H1 (cell line): ENCODE measurements at regions not wholly inside any gene's neighbourhood (a gene's known extent, or its start where the extent isn't known, plus 50 kb on each side); places are given as distances from the start of the nearest gene placed in this dataset.
A peak's percentile ranks its signal among the peaks of the same experiment; 100 is the strongest.

Experiments used
- CTCF ChIA-PET: fragments of 300-600 bp; sonication (Branson Sonifier 250); formaldehyde crosslinking; loops from one replicate; lab custom pipeline; 2021; ENCODE audit not compliant: partially characterized antibody; lab: Charles Lee
- POLR2A ChIA-PET: fragments of 300-600 bp; sonication (Branson Sonifier 250); formaldehyde crosslinking; loops from one replicate; lab custom pipeline; 2021; ENCODE audit warnings: inconsistent platforms; ENCODE audit not compliant: partially characterized antibody; lab: Charles Lee
- DNase-seq, 2 experiments: peaks; one replicate each; pipeline versions ENCODE4 v3.0.0 to v3.0.0-alpha.2; 2010 to 2022; ENCODE audit warnings: low spot score in 2 of 2, low read depth in 1 of 2, mixed read lengths in 1 of 2
- FAIRE-seq: peaks from 2 replicates; lab custom pipeline; 2011; peaks lifted over from hg19 to GRCh38; lab: Jason Lieb, UNC
- H2AFZ ChIP-seq: 2 replicates; pipeline ENCODE4 v1.8.1; 2012; ENCODE audit warnings: low read length, inconsistent platforms
- H2AK5ac ChIP-seq: 2 replicates; pipeline ENCODE4 v1.6.1; 2013; ENCODE audit warnings: low read depth, low read length
- H2BK120ac ChIP-seq: replicated peaks from 2 replicates; pipeline ENCODE3; 2013; ENCODE audit warnings: low read depth, low read length, inconsistent platforms
- H2BK12ac ChIP-seq: 2 replicates; pipeline ENCODE4 v1.6.1; 2013; ENCODE audit warnings: low read depth, low read length
- H2BK15ac ChIP-seq: 2 replicates; pipeline ENCODE4 v1.6.1; 2013; ENCODE audit warnings: low read length
- H2BK20ac ChIP-seq: 2 replicates; pipeline ENCODE4 v1.6.1; 2013; ENCODE audit warnings: low read length
- H2BK5ac ChIP-seq: 2 replicates; pipeline ENCODE4 v1.6.1; 2013; ENCODE audit warnings: low read depth, low read length
- H3K14ac ChIP-seq: 2 replicates; pipeline ENCODE4 v1.6.1; 2013; ENCODE audit warnings: inconsistent platforms; ENCODE audit not compliant: insufficient read length
- H3K18ac ChIP-seq: 2 replicates; pipeline ENCODE4 v1.6.1; 2013; ENCODE audit warnings: low read length; ENCODE audit errors: extremely low read depth
- H3K23ac ChIP-seq: 2 replicates; pipeline ENCODE4 v1.6.1; 2013; ENCODE audit warnings: inconsistent platforms; ENCODE audit not compliant: insufficient read length
- H3K23me2 ChIP-seq: 2 replicates; pipeline ENCODE4 v1.6.1; 2013; ENCODE audit warnings: low read depth, low read length
- H3K27ac ChIP-seq: 2 replicates; pipeline ENCODE4 v1.6.1; 2011; ENCODE audit warnings: low read depth, low read length, inconsistent platforms
- H3K27me3 ChIP-seq, 4 experiments: replicated peaks in 1 of 4; 1 replicate in 1 of 4; 2 replicates in 3 of 4; pipeline versions ENCODE4 v1.6.1 to v1.8.1; 2011 to 2013; ENCODE audit warnings: low read length in 3 of 4, mild to moderate bottlenecking in 3 of 4, inconsistent platforms in 2 of 4, mixed read lengths in 2 of 4, moderate library complexity in 1 of 4; ENCODE audit not compliant: control insufficient read depth in 3 of 4, insufficient read depth in 3 of 4; ENCODE audit errors: extremely low read depth in 1 of 4
- H3K36me3 ChIP-seq, 4 experiments: 2 replicates each; pipeline versions ENCODE4 v1.6.1 to v1.8.1; 2011 to 2013; ENCODE audit warnings: mild to moderate bottlenecking in 4 of 4, low read length in 3 of 4, moderate library complexity in 2 of 4, control low read depth in 1 of 4, inconsistent platforms in 1 of 4; ENCODE audit not compliant: insufficient read depth in 4 of 4, control insufficient read depth in 2 of 4
- H3K4ac ChIP-seq: replicated peaks from 2 replicates; pipeline ENCODE3; 2013; ENCODE audit warnings: low read length, low read depth, mixed read lengths, inconsistent platforms; ENCODE audit not compliant: insufficient read length
- H3K4me1 ChIP-seq, 4 experiments: replicated peaks in 1 of 4; 1 replicate in 1 of 4; 2 replicates in 3 of 4; pipeline versions ENCODE4 v1.6.1 to v1.8.1; 2011 to 2013; ENCODE audit warnings: low read length in 3 of 4, inconsistent platforms in 2 of 4, mixed read lengths in 1 of 4; ENCODE audit not compliant: insufficient read depth in 4 of 4, control insufficient read depth in 3 of 4
- H3K4me2 ChIP-seq, 2 experiments: 2 replicates each; pipeline versions ENCODE4 v1.6.1 to v1.8.1; 2011 to 2013; ENCODE audit warnings: low read depth in 2 of 2, low read length in 2 of 2, control low read depth in 1 of 2, inconsistent platforms in 1 of 2, mild to moderate bottlenecking in 1 of 2; ENCODE audit not compliant: insufficient read depth in 1 of 2
- H3K4me3 ChIP-seq, 4 experiments: fragments of 200-600, 300-600 bp in 1 of 4; sonication (generic), shearing (Covaris generic), sonication (Bioruptor Twin) in 1 of 4; 2 replicates each; pipeline versions ENCODE4 v1.5.1 to v1.8.1; 2011 to 2016; ENCODE audit warnings: low read length in 4 of 4, low read depth in 3 of 4, control low read depth in 2 of 4, inconsistent platforms in 2 of 4, mild to moderate bottlenecking in 2 of 4, mixed read lengths in 1 of 4, moderate library complexity in 1 of 4; ENCODE audit not compliant: insufficient read depth in 2 of 4; ENCODE audit errors: extremely low read depth in 1 of 4
- H3K56ac ChIP-seq: replicated peaks from 2 replicates; pipeline ENCODE3; 2013; ENCODE audit warnings: low read depth, mild to moderate bottlenecking, mixed read lengths, low read length, inconsistent platforms; ENCODE audit not compliant: insufficient read length
- H3K79me1 ChIP-seq: 2 replicates; pipeline ENCODE4 v1.6.1; 2013; ENCODE audit warnings: low read depth, low read length, control low read depth
- H3K79me2 ChIP-seq, 2 experiments: 2 replicates each; pipeline versions ENCODE4 v1.6.1 to v1.8.1; 2012 to 2013; ENCODE audit warnings: low read length in 2 of 2, mild to moderate bottlenecking in 2 of 2, inconsistent platforms in 1 of 2; ENCODE audit not compliant: insufficient read depth in 2 of 2, control insufficient read depth in 1 of 2
- H3K9ac ChIP-seq, 4 experiments: replicated peaks in 1 of 4; 1 replicate in 1 of 4; 2 replicates in 3 of 4; pipeline versions ENCODE4 v1.6.1 to v1.8.1; 2011 to 2013; ENCODE audit warnings: low read depth in 3 of 4, low read length in 3 of 4, control low read depth in 2 of 4, mild to moderate bottlenecking in 2 of 4, moderate library complexity in 2 of 4, inconsistent platforms in 1 of 4; ENCODE audit errors: extremely low read depth in 1 of 4
- H3K9me3 ChIP-seq, 2 experiments: 2 replicates each; pipeline versions ENCODE4 v1.6.1 to v1.8.1; 2012 to 2013; ENCODE audit warnings: mild to moderate bottlenecking in 2 of 2, moderate library complexity in 2 of 2, control low read depth in 1 of 2, inconsistent platforms in 1 of 2, low read depth in 1 of 2, low read length in 1 of 2, mixed read lengths in 1 of 2; ENCODE audit not compliant: insufficient read depth in 2 of 2
- H4K20me1 ChIP-seq, 2 experiments: replicated peaks in 1 of 2; 2 replicates each; pipeline versions ENCODE3 to v1.8.1; 2011 to 2013; ENCODE audit warnings: inconsistent platforms in 2 of 2, low read length in 2 of 2, mild to moderate bottlenecking in 1 of 2; ENCODE audit not compliant: insufficient read depth in 2 of 2, control insufficient read depth in 1 of 2
- H4K5ac ChIP-seq: 2 replicates; pipeline ENCODE4 v1.6.1; 2013; ENCODE audit warnings: low read length, low read depth, mixed read lengths, inconsistent platforms; ENCODE audit not compliant: insufficient read length
- H4K8ac ChIP-seq: 2 replicates; pipeline ENCODE4 v1.8.0; 2013; ENCODE audit warnings: mild to moderate bottlenecking, moderate library complexity, low read length, inconsistent platforms; ENCODE audit not compliant: insufficient read depth; ENCODE audit errors: extremely low read depth
- H4K91ac ChIP-seq: replicated peaks from 2 replicates; pipeline ENCODE3; 2013; ENCODE audit warnings: low read length, mixed read lengths, inconsistent platforms; ENCODE audit not compliant: insufficient read length
- NRF1 ChIP-seq: IDR thresholded peaks from 2 replicates; pipeline ENCODE4 v1.6.1; 2011; ENCODE audit warnings: mild to moderate bottlenecking, low read depth, low read length, improper control_type of control experiment
- POLR2A ChIP-seq, 2 experiments: IDR thresholded peaks; 1 replicate in 1 of 2; 2 replicates in 1 of 2; pipeline ENCODE4 v1.6.1; 2011; ENCODE audit warnings: low read depth in 2 of 2, low read length in 2 of 2, mild to moderate bottlenecking in 2 of 2; ENCODE audit errors: control extremely low read depth in 1 of 2
- RAD21 ChIP-seq, 2 experiments: IDR thresholded peaks in 1 of 2; conservative IDR thresholded peaks in 1 of 2; 2 replicates each; pipeline ENCODE4 v1.6.1; 2011; ENCODE audit warnings: low read depth in 2 of 2, low read length in 2 of 2, improper control_type of control experiment in 1 of 2, inconsistent platforms in 1 of 2, mild to moderate bottlenecking in 1 of 2, moderate library complexity in 1 of 2
- SIX5 ChIP-seq: IDR thresholded peaks from 2 replicates; pipeline ENCODE4 v1.6.1; 2011; ENCODE audit warnings: mild to moderate bottlenecking, low read depth, low read length
- TAF1 ChIP-seq: IDR thresholded peaks from 2 replicates; pipeline ENCODE4 v1.6.1; 2011; ENCODE audit warnings: mild to moderate bottlenecking, low read depth, low read length
- TEAD4 ChIP-seq: IDR thresholded peaks from 2 replicates; pipeline ENCODE4 v1.6.1; 2012; ENCODE audit warnings: low read depth, low read length, inconsistent platforms, mixed read lengths
- WGBS, 2 experiments: shearing (Covaris generic) in 1 of 2; methylation state at CpG; one replicate each; pipeline versions ENCODE4 v1.1.6 to v1.1.7; 2013 to 2015; ENCODE audit warnings: low lambda C conversion rate in 2 of 2, mixed read lengths in 2 of 2, inconsistent platforms in 1 of 2, low coverage in 1 of 2, missing lambda C conversion rate in 1 of 2; ENCODE audit not compliant: insufficient replicate concordance in 2 of 2, insufficient coverage in 1 of 2, insufficient read length in 1 of 2; ENCODE audit errors: extremely low coverage in 1 of 2, missing lambda C conversion rate in 1 of 2; 5-methylcytosine and 5-hydroxymethylcytosine counted together

- Histone ChIP-seq H2BK12ac (peak overlapping the region; percentile 99), H3K18ac (peak overlapping the region; percentile 15; the same call in 1 of the 2 replicates), H3K56ac (no peak overlapping the region), H4K20me1 (no peaks in the 10 kb centered on the region), H4K91ac (peak overlapping the region; percentile 76), H3K4me2 (peak overlapping the region; percentile 12 to 36), H2BK15ac (peak overlapping the region; percentile 99), H3K9ac (no peak overlapping the region), H4K8ac (no peak overlapping the region), H3K9me3 (no peaks in the 10 kb centered on the region), H3K4me1 (peaks cover 11 to 20% (median 15%) of the 10 kb centered on the region in 4 experiments; a peak in 6 of 7 replicates), H3K27ac (no peak overlapping the region), H3K23ac (no peak overlapping the region), H3K79me1 (no peaks in the 10 kb centered on the region), H2BK5ac (peak overlapping the region; percentile 92; the same call in 1 of the 2 replicates), H2BK20ac (peak overlapping the region; percentile 98), H3K23me2 (no peaks in the 10 kb centered on the region), H2AK5ac (peak overlapping the region; percentile 97; the same call in 1 of the 2 replicates), H4K5ac (no peak overlapping the region), H3K4me3 (no peak overlapping the region; a peak in 1 of 8 replicates), H3K27me3 (no peaks in the 10 kb centered on the region), H3K14ac (no peak overlapping the region), H3K36me3 (no peaks in the 10 kb centered on the region), H2BK120ac (no peak overlapping the region), H2AFZ (no peak overlapping the region), H3K79me2 (no peaks in the 10 kb centered on the region), H3K4ac (no peak overlapping the region)
- no peak for TF ChIP-seq NRF1
- no peak for TF ChIP-seq POLR2A (IDR thresholded peaks at IDR 0.05; ENCODE audit: control extremely low read depth in 1 of 2, low read depth in 2 of 2, low read length in 2 of 2)
- TF ChIP-seq RAD21 (IDR thresholded peaks at IDR 0.05 in 1 of 2, conservative IDR thresholded peaks at IDR 0.05 in 1 of 2; ENCODE audit: low read depth in 2 of 2, low read length in 2 of 2): 0 out of 4 replicates have a peak, but pooled peaks of 1 of the 2 experiments have one; percentile 5
- peak; percentile 41; the same call in 1 of the 2 replicates for TF ChIP-seq TEAD4
- TF ChIP-seq TAF1: no peak
- no peak for TF ChIP-seq SIX5
- DNase-seq: no peak
- 70% methylated on average over 7 of the region's 7 CpGs; no CpG with 5 or more reads in 1 of the 2 experiments for WGBS, 2 experiments
- CTCF ChIA-PET: no interaction called here
- peak; percentile 48 for FAIRE-seq
- POLR2A ChIA-PET: no interaction called here
Observed at GRCh38 chr1:228809621-228810394, 74.5 kb downstream of the RHOU start.
